B cell (primary cell): ENCODE measurements at regions not wholly inside any gene's neighbourhood (a gene's known extent, or its start where the extent isn't known, plus 50 kb on each side); places are given as distances from the start of the nearest gene placed in this dataset.

Source experiments
- ATAC-seq: fragments of 200-7000 bp; cut with Tn5 transposase; one replicate; pipeline ENCODE4 v1.10.0; 2021; ENCODE audit warnings: low read depth, mild to moderate bottlenecking, moderate number of reproducible peaks, moderate library complexity
- CTCF ChIA-PET: fragments of 350-600 bp; sonication (Branson Sonifier 250); formaldehyde crosslinking; loops from one replicate; lab custom pipeline; 2021; ENCODE audit warnings: antibody characterized with exemption, inconsistent platforms; lab: Charles Lee
- POLR2A ChIA-PET: fragments of 350-600 bp; sonication (Branson Sonifier 250); formaldehyde crosslinking; loops from one replicate; lab custom pipeline; 2021; ENCODE audit warnings: antibody characterized with exemption; lab: Charles Lee
- DNase-seq: peaks from one replicate; pipeline ENCODE4 v3.0.0; 2013
- H2AFZ ChIP-seq: 2 replicates; pipeline ENCODE4 v1.6.1; 2012; ENCODE audit warnings: mild to moderate bottlenecking, low read depth, low read length; ENCODE audit not compliant: insufficient read depth, poor library complexity, severe bottlenecking
- H3K27ac ChIP-seq, 2 donors: 1 replicate in 1 of 2; 2 replicates in 1 of 2; pipeline ENCODE4 v1.5.1; 2012 to 2013; ENCODE audit warnings: low read length in 2 of 2, mild to moderate bottlenecking in 2 of 2, moderate library complexity in 1 of 2
- H3K27me3 ChIP-seq, 4 experiments: fragments of 200-600 bp in 1 of 4; sonication (generic) in 1 of 4; replicated peaks in 1 of 4; 1 replicate in 2 of 4; 2 replicates in 2 of 4; pipeline versions ENCODE4 v1.6.1 to v1.7.0; 2013 to 2016; ENCODE audit warnings: low read length in 3 of 4, mild to moderate bottlenecking in 2 of 4, mixed read lengths in 1 of 4, moderate library complexity in 1 of 4; ENCODE audit not compliant: insufficient read depth in 4 of 4, control insufficient read depth in 3 of 4; ENCODE audit errors: control extremely low read depth in 1 of 4
- H3K36me3 ChIP-seq, 2 experiments: replicated peaks in 1 of 2; 1 replicate in 1 of 2; 2 replicates in 1 of 2; pipeline versions ENCODE4 v1.6.1 to v1.7.1; 2013; ENCODE audit warnings: low read length in 1 of 2; ENCODE audit not compliant: insufficient read depth in 2 of 2, control insufficient read depth in 1 of 2; ENCODE audit errors: control extremely low read depth in 1 of 2, extremely low read depth in 1 of 2
- H3K4me1 ChIP-seq, 2 donors: fragments of 200-600 bp in 1 of 2; sonication (generic) in 1 of 2; 1 replicate in 1 of 2; 2 replicates in 1 of 2; pipeline versions ENCODE4 v1.5.1 to v1.6.1; 2013 to 2017; ENCODE audit warnings: low read length in 2 of 2; ENCODE audit not compliant: control insufficient read depth in 2 of 2, insufficient read depth in 2 of 2
- H3K4me2 ChIP-seq: replicated peaks from 2 replicates; pipeline ENCODE3; 2012; ENCODE audit warnings: mild to moderate bottlenecking, low read depth, low read length; ENCODE audit not compliant: poor library complexity, severe bottlenecking
- H3K4me3 ChIP-seq, 5 experiments: fragments of 200-600 bp in 1 of 5; sonication (generic) in 1 of 5; 1 replicate in 3 of 5; 2 replicates in 2 of 5; pipeline versions ENCODE4 v1.5.1 to v1.7.0; 2011 to 2016; ENCODE audit warnings: low read length in 4 of 5, mild to moderate bottlenecking in 4 of 5, low read depth in 2 of 5, control low read depth in 1 of 5, moderate library complexity in 1 of 5; ENCODE audit not compliant: insufficient read depth in 1 of 5; ENCODE audit errors: control extremely low read depth in 1 of 5, extremely low read depth in 1 of 5
- H3K79me2 ChIP-seq: fragments of 200-600 bp; sonication (generic); one replicate; pipeline ENCODE4 v1.6.0; 2016; ENCODE audit warnings: low read length; ENCODE audit not compliant: control insufficient read depth, insufficient read depth
- H3K9ac ChIP-seq: fragments of 200-600 bp; sonication (generic); 2 replicates; pipeline ENCODE4 v1.6.1; 2017; ENCODE audit warnings: mild to moderate bottlenecking, low read length, moderate library complexity
- H3K9me3 ChIP-seq, 3 donors: one replicate each; pipeline versions ENCODE4 v1.6.1 to v1.7.1; 2013; ENCODE audit warnings: low read length in 2 of 3; ENCODE audit not compliant: control insufficient read depth in 2 of 3, insufficient read depth in 1 of 3; ENCODE audit errors: control extremely low read depth in 1 of 3
- H4K20me1 ChIP-seq: 2 replicates; pipeline ENCODE4 v1.6.0; 2012; ENCODE audit warnings: mild to moderate bottlenecking, low read length; ENCODE audit not compliant: insufficient read depth, control insufficient read depth, poor library complexity, severe bottlenecking
- H3K27ac Mint-ChIP-seq: one replicate; pipeline ENCODE4 v1.8.0; 2021; ENCODE audit warnings: mixed read lengths
- H3K27me3 Mint-ChIP-seq: one replicate; pipeline ENCODE4 v1.8.0; 2021; ENCODE audit warnings: mixed read lengths
- H3K4me1 Mint-ChIP-seq: one replicate; pipeline ENCODE4 v1.8.0; 2021; ENCODE audit warnings: mixed read lengths
- H3K4me3 Mint-ChIP-seq: one replicate; pipeline ENCODE4 v1.8.0; 2021; ENCODE audit warnings: mixed read lengths
- H3K9me3 Mint-ChIP-seq: one replicate; pipeline ENCODE4 v1.8.0; 2022; ENCODE audit warnings: mixed read lengths; ENCODE audit not compliant: insufficient read depth
- EZH2 ChIP-seq: IDR thresholded peaks from 2 replicates; pipeline ENCODE4 v1.6.1; 2012; ENCODE audit warnings: borderline replicate concordance, low read depth, mild to moderate bottlenecking, moderate library complexity, low read length; ENCODE audit not compliant: insufficient read depth, poor library complexity, severe bottlenecking
- WGBS: methylation state at CpG from one replicate; pipeline ENCODE4 v1.1.5; 2013; ENCODE audit warnings: missing lambda C conversion rate; ENCODE audit not compliant: insufficient coverage; 5-methylcytosine and 5-hydroxymethylcytosine counted together
- intact Hi-C: fragments of 100-400 bp; cut with micrococcal nuclease; formaldehyde crosslinking; loops from one replicate; pipeline ENCODE4 v1.10.0; 2022
- TF ChIP-seq, protein P1 (sequence below): fragments of 200-600 bp; IDR thresholded peaks from one replicate; pipeline ENCODE4 v1.8.0; 2022; ENCODE audit warnings: antibody characterized with exemption, mild to moderate bottlenecking

DNA sequence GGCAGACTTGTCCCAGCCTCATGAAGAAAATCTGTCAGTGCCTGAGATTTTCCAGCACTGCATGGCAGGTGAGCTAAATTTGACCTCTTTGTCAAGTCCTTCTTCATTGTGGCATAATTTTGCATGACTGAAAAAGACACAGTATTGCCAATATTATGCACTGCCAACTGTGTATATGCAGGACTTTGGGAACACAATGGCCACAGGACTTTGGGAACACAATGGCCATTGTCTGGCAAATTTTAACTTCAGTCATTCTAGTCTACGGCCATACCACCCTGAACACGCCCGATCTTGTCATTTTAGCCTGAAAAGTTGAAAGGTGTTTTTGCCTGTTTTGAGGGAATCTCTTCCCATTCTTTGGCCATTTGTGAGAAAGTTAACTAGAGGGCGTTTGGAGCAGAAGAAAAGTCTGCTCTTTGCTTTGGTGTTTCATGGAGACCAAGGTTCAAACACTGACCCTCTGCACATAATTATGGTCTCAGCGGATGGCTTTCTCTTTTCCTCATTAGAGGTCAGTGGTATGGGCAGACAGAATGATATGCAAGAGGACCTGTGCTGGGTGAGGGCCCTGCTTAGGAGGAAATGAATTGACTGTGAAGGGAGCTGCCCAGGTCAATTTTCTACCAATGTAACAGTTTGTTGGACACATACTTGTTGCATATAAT is 72.4 kb upstream of the NEK7 start:
- 95% methylated on average over 3 of the region's 5 CpGs for WGBS
- intact Hi-C loops: no loop called here
- POLR2A ChIA-PET: no interaction called here

DNA sequence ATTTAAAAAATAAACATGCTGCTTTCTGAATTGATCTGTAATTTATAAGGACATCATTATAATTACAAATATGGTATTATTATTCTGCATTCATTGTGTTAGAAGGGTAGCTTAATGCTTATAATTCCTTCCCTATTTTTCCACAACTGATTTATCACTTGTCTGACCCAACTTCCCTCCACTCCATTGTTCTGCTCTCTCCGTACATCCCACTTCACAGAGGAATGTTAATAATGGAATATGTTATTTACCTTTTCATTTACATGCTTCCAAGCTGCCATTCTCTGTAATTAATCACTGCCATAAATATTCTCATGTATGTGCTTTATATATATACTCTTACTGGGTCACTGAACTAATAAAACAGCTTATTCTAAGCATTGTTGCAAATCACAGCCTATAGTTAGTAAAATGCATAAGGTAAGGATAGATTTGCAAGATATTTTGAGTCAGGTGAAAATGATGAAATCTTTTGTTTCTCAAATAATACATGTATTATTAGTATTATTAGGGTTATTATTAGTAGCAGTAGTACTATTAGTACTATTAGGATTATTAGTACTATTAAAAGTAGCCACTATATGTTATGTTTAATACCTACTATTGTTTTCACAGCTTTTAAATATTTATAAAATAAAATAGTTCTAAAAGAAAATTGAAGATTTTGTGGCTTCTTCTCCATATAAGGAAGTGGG is 70.6 kb upstream of the NEK7 start:
- no peak overlapping the region for H3K27ac ChIP-seq
- H3K9me3 ChIP-seq: no peaks in the 10 kb centered on the region
- no peak overlapping the region for H3K9ac ChIP-seq
- TF ChIP-seq, protein P1, sequence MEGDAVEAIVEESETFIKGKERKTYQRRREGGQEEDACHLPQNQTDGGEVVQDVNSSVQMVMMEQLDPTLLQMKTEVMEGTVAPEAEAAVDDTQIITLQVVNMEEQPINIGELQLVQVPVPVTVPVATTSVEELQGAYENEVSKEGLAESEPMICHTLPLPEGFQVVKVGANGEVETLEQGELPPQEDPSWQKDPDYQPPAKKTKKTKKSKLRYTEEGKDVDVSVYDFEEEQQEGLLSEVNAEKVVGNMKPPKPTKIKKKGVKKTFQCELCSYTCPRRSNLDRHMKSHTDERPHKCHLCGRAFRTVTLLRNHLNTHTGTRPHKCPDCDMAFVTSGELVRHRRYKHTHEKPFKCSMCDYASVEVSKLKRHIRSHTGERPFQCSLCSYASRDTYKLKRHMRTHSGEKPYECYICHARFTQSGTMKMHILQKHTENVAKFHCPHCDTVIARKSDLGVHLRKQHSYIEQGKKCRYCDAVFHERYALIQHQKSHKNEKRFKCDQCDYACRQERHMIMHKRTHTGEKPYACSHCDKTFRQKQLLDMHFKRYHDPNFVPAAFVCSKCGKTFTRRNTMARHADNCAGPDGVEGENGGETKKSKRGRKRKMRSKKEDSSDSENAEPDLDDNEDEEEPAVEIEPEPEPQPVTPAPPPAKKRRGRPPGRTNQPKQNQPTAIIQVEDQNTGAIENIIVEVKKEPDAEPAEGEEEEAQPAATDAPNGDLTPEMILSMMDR: no peak
- TF ChIP-seq EZH2: no peak
- H3K4me1 ChIP-seq: no peaks in the 10 kb centered on the region
- no peak overlapping the region for H3K4me2 ChIP-seq
- Mint-ChIP-seq H3K4me1 (no peaks in the 10 kb centered on the region), H3K4me3 (no peak overlapping the region), H3K27me3 (peaks cover 10% of the 10 kb centered on the region), H3K27ac (no peak overlapping the region), H3K9me3 (no peaks in the 10 kb centered on the region)
- POLR2A ChIA-PET: no interaction called here
- ATAC-seq (no peak), DNase-seq (no peak)
- H4K20me1 ChIP-seq: no peaks in the 10 kb centered on the region
- no peaks in the 10 kb centered on the region for H3K79me2 ChIP-seq
- H3K36me3 ChIP-seq: no peaks in the 10 kb centered on the region
- H3K27me3 ChIP-seq: no peaks in the 10 kb centered on the region
- intact Hi-C loops: no loop called here
- no CpG with 5 or more reads among the region's 1 CpG for WGBS
- no peak overlapping the region for H2AFZ ChIP-seq
- H3K4me3 ChIP-seq: no peak overlapping the region
- CTCF ChIA-PET: interaction anchor here (0.7 to 2.6 kb wide), 7 partner anchors 9 to 379 kb away, joined by 3 to 12 read pairs (median 3); no protein-coding TSS in a partner anchor

More for the DNA sequence above, 72.4 kb upstream of the NEK7 start:
- Histone ChIP-seq H2AFZ (no peak overlapping the region), H3K9ac (no peak overlapping the region), H3K4me3 (no peak overlapping the region), H3K27me3 (no peaks in the 10 kb centered on the region), H3K4me1 (no peaks in the 10 kb centered on the region), H3K4me2 (no peak overlapping the region), H4K20me1 (no peaks in the 10 kb centered on the region), H3K79me2 (no peaks in the 10 kb centered on the region), H3K9me3 (no peaks in the 10 kb centered on the region), H3K36me3 (no peaks in the 10 kb centered on the region), H3K27ac (no peak overlapping the region)
- TF ChIP-seq, protein P1: no peak
- no peak for TF ChIP-seq EZH2
- DNase-seq (no peak), ATAC-seq (no peak)
- H3K9me3 Mint-ChIP-seq: no peaks in the 10 kb centered on the region
- CTCF ChIA-PET: no interaction called here
- H3K27ac Mint-ChIP-seq: no peak overlapping the region
- H3K4me1 Mint-ChIP-seq: no peaks in the 10 kb centered on the region
- H3K27me3 Mint-ChIP-seq: peaks cover 7% of the 10 kb centered on the region
- no peak overlapping the region for H3K4me3 Mint-ChIP-seq
